Gastrocnemius medialis (tissue), 4 donors: ENCODE measurements at regions not wholly inside any gene's neighbourhood (a gene's known extent, or its start where the extent isn't known, plus 50 kb on each side); places are given as distances from the start of the nearest gene placed in this dataset.

Source experiments
- CTCF ChIP-seq, 5 experiments: fragments of 450-650 bp in 3 of 5; fragments of 200-600 bp in 2 of 5; sonication (generic) in 2 of 5; IDR thresholded peaks in 4 of 5; conservative IDR thresholded peaks in 1 of 5; 1 replicate in 4 of 5; 2 replicates in 1 of 5; pipeline ENCODE4 v1.5.1; 2016 to 2019; ENCODE audit warnings: antibody characterized with exemption in 5 of 5, mild to moderate bottlenecking in 3 of 5, moderate library complexity in 3 of 5
- POLR2A ChIP-seq, 2 donors: fragments of 450-650 bp; IDR thresholded peaks; one replicate each; pipeline ENCODE4 v1.6.1; 2017; ENCODE audit warnings: antibody characterized with exemption in 2 of 2, mild to moderate bottlenecking in 2 of 2, moderate library complexity in 2 of 2

GRCh38 chr15:70361106-70361505, 263.4 kb upstream of the TLE3 start:
- TF ChIP-seq POLR2A (IDR thresholded peaks at IDR 0.05) (no peak), CTCF (IDR thresholded peaks at IDR 0.05 in 4 of 5, conservative IDR thresholded peaks at IDR 0.05 in 1 of 5) (no peak)
